ENCODE measurements at regions not wholly inside any gene's neighbourhood (a gene's known extent, or its start where the extent isn't known, plus 50 kb on each side); places are given as distances from the start of the nearest gene placed in this dataset.

DNA sequence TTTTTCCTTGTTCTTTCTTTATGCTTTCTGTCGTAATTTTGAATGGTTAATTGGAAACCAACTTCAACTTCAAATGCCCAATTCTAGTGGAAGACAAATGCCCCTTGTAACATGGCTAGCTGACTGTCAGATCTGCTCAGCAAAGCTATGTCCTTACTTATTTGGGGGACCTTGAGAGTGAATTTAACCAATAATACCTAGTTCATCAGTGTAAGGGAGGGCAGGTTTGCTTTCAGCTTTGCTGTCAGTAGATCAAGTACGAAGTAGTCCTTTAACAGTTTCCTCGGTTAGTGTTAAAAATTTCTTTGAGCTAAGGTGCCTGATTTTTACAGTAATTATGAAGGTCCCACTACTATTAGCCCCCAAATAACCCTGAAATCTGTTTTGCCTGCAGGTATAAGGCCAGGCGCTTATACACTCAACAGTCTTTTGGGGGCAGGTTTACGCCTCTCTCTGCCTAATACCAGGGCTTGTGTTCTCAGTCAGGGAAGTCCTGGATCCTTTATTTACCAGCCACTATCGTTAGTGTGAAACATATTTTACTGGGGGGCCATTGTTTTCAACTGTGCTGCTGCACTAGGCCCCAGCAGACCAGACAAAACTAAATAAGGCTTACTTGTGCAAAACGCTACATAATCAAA lies 165.1 kb upstream of the KCNJ3 start:
- TF ChIP-seq, protein P1, sequence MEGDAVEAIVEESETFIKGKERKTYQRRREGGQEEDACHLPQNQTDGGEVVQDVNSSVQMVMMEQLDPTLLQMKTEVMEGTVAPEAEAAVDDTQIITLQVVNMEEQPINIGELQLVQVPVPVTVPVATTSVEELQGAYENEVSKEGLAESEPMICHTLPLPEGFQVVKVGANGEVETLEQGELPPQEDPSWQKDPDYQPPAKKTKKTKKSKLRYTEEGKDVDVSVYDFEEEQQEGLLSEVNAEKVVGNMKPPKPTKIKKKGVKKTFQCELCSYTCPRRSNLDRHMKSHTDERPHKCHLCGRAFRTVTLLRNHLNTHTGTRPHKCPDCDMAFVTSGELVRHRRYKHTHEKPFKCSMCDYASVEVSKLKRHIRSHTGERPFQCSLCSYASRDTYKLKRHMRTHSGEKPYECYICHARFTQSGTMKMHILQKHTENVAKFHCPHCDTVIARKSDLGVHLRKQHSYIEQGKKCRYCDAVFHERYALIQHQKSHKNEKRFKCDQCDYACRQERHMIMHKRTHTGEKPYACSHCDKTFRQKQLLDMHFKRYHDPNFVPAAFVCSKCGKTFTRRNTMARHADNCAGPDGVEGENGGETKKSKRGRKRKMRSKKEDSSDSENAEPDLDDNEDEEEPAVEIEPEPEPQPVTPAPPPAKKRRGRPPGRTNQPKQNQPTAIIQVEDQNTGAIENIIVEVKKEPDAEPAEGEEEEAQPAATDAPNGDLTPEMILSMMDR (IDR thresholded peaks at IDR 0.05): no peak
- TF ChIP-seq POLR2A (IDR thresholded peaks at IDR 0.05): no peak
